Kidney epithelial cell (primary cell): ENCODE measurements at regions not wholly inside any gene's neighbourhood (a gene's known extent, or its start where the extent isn't known, plus 50 kb on each side); places are given as distances from the start of the nearest gene placed in this dataset.

Source experiments
- DNase-seq: peaks from one replicate; pipeline ENCODE4 v3.0.0-alpha.2; 2010; ENCODE audit warnings: low read depth
- H3K27me3 ChIP-seq: 2 replicates; pipeline ENCODE4 v1.6.0; 2011; ENCODE audit warnings: low read length; ENCODE audit not compliant: control insufficient read depth, insufficient read depth
- H3K36me3 ChIP-seq: 2 replicates; pipeline ENCODE4 v1.5.1; 2011; ENCODE audit warnings: low read length; ENCODE audit not compliant: control insufficient read depth, insufficient read depth
- H3K4me3 ChIP-seq: 2 replicates; pipeline ENCODE4 v1.5.1; 2011; ENCODE audit warnings: low read depth, mild to moderate bottlenecking, control low read depth, low read length
- CTCF ChIP-seq: IDR thresholded peaks from 2 replicates; pipeline ENCODE4 v1.5.1; 2011; ENCODE audit warnings: mild to moderate bottlenecking, moderate library complexity, low read length, control low read depth, inconsistent platforms; ENCODE audit not compliant: insufficient read depth, poor library complexity, severe bottlenecking

GRCh38 chr7:1369916-1370657 is 89.2 kb downstream of the MICALL2 start:
- TF ChIP-seq CTCF, result no peak
- no peak for DNase-seq
- Histone ChIP-seq H3K4me3 (no peak overlapping the region), H3K36me3 (no peaks in the 10 kb centered on the region), H3K27me3 (peaks cover 56% of the 10 kb centered on the region)

- DNase-seq, result no peak
- peaks cover 56% of the 10 kb centered on the region for H3K27me3 ChIP-seq
- no peak for TF ChIP-seq CTCF
- no peak overlapping the region for H3K4me3 ChIP-seq
- no peaks in the 10 kb centered on the region for H3K36me3 ChIP-seq
Measured at GRCh38 chr7:1370738-1371137, 88.5 kb downstream of the MICALL2 start.

- peaks cover 43% of the 10 kb centered on the region for H3K27me3 ChIP-seq
- no peaks in the 10 kb centered on the region for H3K36me3 ChIP-seq
- H3K4me3 ChIP-seq, result no peak overlapping the region
- TF ChIP-seq CTCF, result no peak
- DNase-seq, result no peak
Measured at GRCh38 chr7:1372063-1372462, 87.2 kb downstream of the MICALL2 start.

- peaks cover 40% of the 10 kb centered on the region for H3K27me3 ChIP-seq
Measured at GRCh38 chr7:1372671-1373379, 86.4 kb downstream of the MICALL2 start.

GRCh38 chr7:1377111-1377909 is 82.0 kb downstream of the MICALL2 start:
- TF ChIP-seq CTCF, result no peak
- Histone ChIP-seq H3K27me3 (peaks cover 17% of the 10 kb centered on the region), H3K4me3 (no peak overlapping the region), H3K36me3 (no peaks in the 10 kb centered on the region)
- no peak for DNase-seq

More at GRCh38 chr7:1372671-1373379, 86.4 kb downstream of the MICALL2 start:
- no peak for DNase-seq
- no peak for TF ChIP-seq CTCF
- Histone ChIP-seq H3K36me3 (no peaks in the 10 kb centered on the region), H3K4me3 (no peak overlapping the region)
